CD4-positive, alpha-beta T cell (primary cell): ENCODE measurements at regions not wholly inside any gene's neighbourhood (a gene's known extent, or its start where the extent isn't known, plus 50 kb on each side); places are given as distances from the start of the nearest gene placed in this dataset.

ENCODE experiments used
- ATAC-seq: fragments of 200-7000 bp; cut with Tn5 transposase; one replicate; pipeline ENCODE4 v1.10.0; 2022; ENCODE audit warnings: mild to moderate bottlenecking; ENCODE audit not compliant: poor library complexity
- CTCF ChIA-PET: fragments of 350-600 bp; sonication (Branson Sonifier 250); formaldehyde crosslinking; loops from one replicate; lab custom pipeline; 2021; ENCODE audit warnings: antibody characterized with exemption, inconsistent platforms; lab: Charles Lee
- POLR2A ChIA-PET: fragments of 350-600 bp; sonication (Branson Sonifier 250); formaldehyde crosslinking; loops from one replicate; lab custom pipeline; 2021; ENCODE audit warnings: antibody characterized with exemption, inconsistent platforms; lab: Charles Lee
- DNase-seq, 14 experiments: peaks; one replicate each; pipeline ENCODE4 v3.0.0-alpha.2; 2013 to 2020; ENCODE audit warnings: mixed read lengths in 2 of 14
- H3K27ac ChIP-seq, 2 donors: one replicate each; pipeline versions ENCODE4 v1.5.1 to v1.7.0; 2013; ENCODE audit warnings: low read length in 2 of 2, low read depth in 1 of 2, mild to moderate bottlenecking in 1 of 2
- H3K27me3 ChIP-seq, 2 experiments: 1 replicate in 1 of 2; 2 replicates in 1 of 2; pipeline versions ENCODE4 v1.6.1 to v1.7.0; 2013; ENCODE audit warnings: low read length in 2 of 2, control low read depth in 1 of 2, mild to moderate bottlenecking in 1 of 2, moderate library complexity in 1 of 2; ENCODE audit not compliant: insufficient read depth in 2 of 2, control insufficient read depth in 1 of 2
- H3K36me3 ChIP-seq: one replicate; pipeline ENCODE4 v1.6.1; 2013; ENCODE audit warnings: low read length, control low read depth; ENCODE audit not compliant: insufficient read depth
- H3K4me1 ChIP-seq: one replicate; pipeline ENCODE4 v1.6.1; 2013; ENCODE audit warnings: low read length, control low read depth; ENCODE audit not compliant: insufficient read depth
- H3K4me3 ChIP-seq: one replicate; pipeline ENCODE4 v1.5.1; 2013; ENCODE audit warnings: mild to moderate bottlenecking, low read length, moderate library complexity
- H3K9me3 ChIP-seq, 2 experiments: 1 replicate in 1 of 2; 2 replicates in 1 of 2; pipeline versions ENCODE4 v1.6.1 to v1.7.0; 2013; ENCODE audit warnings: low read length in 2 of 2, mild to moderate bottlenecking in 2 of 2, control low read depth in 1 of 2, moderate library complexity in 1 of 2; ENCODE audit not compliant: control insufficient read depth in 1 of 2, insufficient read depth in 1 of 2
- H3K27ac Mint-ChIP-seq: one replicate; pipeline ENCODE4 v1.8.0; 2020; ENCODE audit warnings: mixed read lengths
- H3K27me3 Mint-ChIP-seq: one replicate; pipeline ENCODE4 v1.8.0; 2021; ENCODE audit warnings: mixed read lengths
- H3K36me3 Mint-ChIP-seq: one replicate; pipeline ENCODE4 v1.8.0; 2021; ENCODE audit warnings: low read depth, mixed read lengths
- H3K4me1 Mint-ChIP-seq: one replicate; pipeline ENCODE4 v1.8.0; 2021; ENCODE audit warnings: low read depth, mixed read lengths
- H3K4me3 Mint-ChIP-seq: one replicate; pipeline ENCODE4 v1.8.0; 2020; ENCODE audit warnings: mild to moderate bottlenecking, mixed read lengths
- H3K9me3 Mint-ChIP-seq: one replicate; pipeline ENCODE4 v1.8.0; 2020; ENCODE audit warnings: mixed read lengths
- CTCF ChIP-seq: fragments of 200-600 bp; IDR thresholded peaks from one replicate; pipeline ENCODE4 v1.8.0; 2022; ENCODE audit warnings: antibody characterized with exemption, mild to moderate bottlenecking
- intact Hi-C, 2 experiments: fragments of 100-400 bp; cut with DNase I in 1 of 2; cut with micrococcal nuclease in 1 of 2; formaldehyde crosslinking; loops; one replicate each; pipeline versions ENCODE4 v1.15.1 to v1.9.0; 2023 to 2025; cut with DNase I, micrococcal nuclease

GRCh38 chr6:156638581-156638980 lies 138.6 kb upstream of the ARID1B start:
- peaks cover 17% of the 10 kb centered on the region for H3K4me1 ChIP-seq
- H3K27me3 Mint-ChIP-seq: no peaks in the 10 kb centered on the region
- intact Hi-C loops: no loop called here
- H3K4me1 Mint-ChIP-seq: peaks cover 24% of the 10 kb centered on the region
- H3K4me3 Mint-ChIP-seq: no peak overlapping the region
- CTCF ChIA-PET: no interaction called here
- ATAC-seq (no peak), DNase-seq (no peak)
- H3K27ac ChIP-seq: no peak overlapping the region
- H3K9me3 ChIP-seq: peaks cover 0 to 9% of the 10 kb centered on the region in 2 experiments
- POLR2A ChIA-PET: interaction anchor here (0.7 to 1.3 kb wide), 2 partner anchors 49 to 138 kb away, joined by 3 read pairs; partner anchors contain the start of gene ARID1B
- H3K36me3 ChIP-seq: no peaks in the 10 kb centered on the region
- no peaks in the 10 kb centered on the region for H3K27me3 ChIP-seq
- peaks cover 3% of the 10 kb centered on the region for H3K9me3 Mint-ChIP-seq
- no peak overlapping the region for H3K4me3 ChIP-seq
- H3K27ac Mint-ChIP-seq: no peak overlapping the region
- no peaks in the 10 kb centered on the region for H3K36me3 Mint-ChIP-seq
- no peak for TF ChIP-seq CTCF

GRCh38 chr6:156634951-156635371 lies 142.2 kb upstream of the ARID1B start:
- H3K36me3 Mint-ChIP-seq: no peaks in the 10 kb centered on the region
- H3K36me3 ChIP-seq: no peaks in the 10 kb centered on the region
- peak overlapping the region; percentile 39 for H3K27ac Mint-ChIP-seq
- peaks cover 19% of the 10 kb centered on the region for H3K4me1 ChIP-seq
- DNase-seq (no peak), ATAC-seq (no peak)
- CTCF ChIA-PET: no interaction called here
- intact Hi-C loops: no loop called here
- H3K4me3 Mint-ChIP-seq: peak overlapping the region; percentile 66
- no peak for TF ChIP-seq CTCF
- H3K9me3 ChIP-seq: peaks cover 0 to 8% of the 10 kb centered on the region in 2 experiments
- H3K9me3 Mint-ChIP-seq: no peaks in the 10 kb centered on the region
- no peak overlapping the region for H3K27ac ChIP-seq
- H3K4me3 ChIP-seq: peak overlapping the region; percentile 25
- peaks cover 30% of the 10 kb centered on the region for H3K4me1 Mint-ChIP-seq
- H3K27me3 ChIP-seq: no peaks in the 10 kb centered on the region
- POLR2A ChIA-PET: no interaction called here
- no peaks in the 10 kb centered on the region for H3K27me3 Mint-ChIP-seq

- ATAC-seq (no peak), DNase-seq (peak in 1 of 14 experiments; percentile 15)
- Histone ChIP-seq H3K4me3 (no peak overlapping the region), H3K9me3 (peaks cover 0 to 8% of the 10 kb centered on the region in 2 experiments), H3K36me3 (no peaks in the 10 kb centered on the region), H3K27ac (no peak overlapping the region), H3K4me1 (peaks cover 19% of the 10 kb centered on the region), H3K27me3 (no peaks in the 10 kb centered on the region)
- Mint-ChIP-seq H3K4me1 (peaks cover 30% of the 10 kb centered on the region), H3K9me3 (no peaks in the 10 kb centered on the region), H3K27ac (no peak overlapping the region), H3K4me3 (peak overlapping the region; percentile 16), H3K36me3 (no peaks in the 10 kb centered on the region), H3K27me3 (no peaks in the 10 kb centered on the region)
- intact Hi-C loops: no loop called here
- POLR2A ChIA-PET: no interaction called here
- no peak for TF ChIP-seq CTCF
- CTCF ChIA-PET: no interaction called here
These were observed 143.1 kb upstream of the ARID1B start for GRCh38 chr6:156634048-156634447.
